ENCODE measurements at regions not wholly inside any gene's neighbourhood (a gene's known extent, or its start where the extent isn't known, plus 50 kb on each side); places are given as distances from the start of the nearest gene placed in this dataset.
"Not testable (repeated sequence)": the region's sequence is repeated elsewhere in the genome, so short reads cannot be mapped to it uniquely, and the experiment has no call there.

DNA sequence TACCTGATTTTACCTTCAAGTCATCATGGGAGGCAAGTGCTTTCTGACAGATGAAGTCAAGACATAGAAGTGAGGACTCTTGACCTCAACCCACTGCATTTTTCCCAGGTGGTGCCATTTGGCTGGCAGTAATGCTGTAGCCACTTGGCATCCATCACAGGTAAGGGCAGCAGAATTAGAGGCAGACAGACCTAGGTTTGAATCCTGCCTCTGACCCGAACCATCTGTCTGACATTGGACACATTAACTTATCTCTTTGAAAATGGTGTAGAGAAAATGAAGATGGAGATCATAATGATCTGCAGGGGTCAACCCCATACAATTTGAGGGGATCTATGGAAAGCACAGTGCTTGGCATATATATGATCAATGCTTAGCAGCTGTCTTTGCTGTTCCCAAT lies 505.5 kb downstream of the NPIPA7 start:
- no peak for DNase-seq

DNA sequence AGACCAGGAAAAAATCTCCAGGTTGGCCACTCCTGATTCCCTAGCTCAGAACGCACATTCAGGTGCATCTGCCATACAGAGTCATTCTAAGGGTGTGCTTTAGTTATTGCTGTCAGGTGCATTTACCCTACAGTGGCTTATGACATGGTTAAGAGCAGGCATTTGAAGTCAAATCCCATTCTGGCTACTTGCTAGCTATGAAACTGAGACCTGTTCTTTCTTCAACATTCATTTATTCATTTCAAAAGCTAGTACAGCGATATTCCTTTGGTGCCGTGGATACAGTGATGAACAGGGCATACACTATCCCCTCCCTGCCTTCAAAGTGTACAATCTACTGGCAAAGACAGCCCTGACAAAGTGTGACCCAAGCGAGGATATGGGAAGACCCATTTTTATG lies 508.3 kb downstream of the NPIPA7 start:
- no peak for DNase-seq

DNA sequence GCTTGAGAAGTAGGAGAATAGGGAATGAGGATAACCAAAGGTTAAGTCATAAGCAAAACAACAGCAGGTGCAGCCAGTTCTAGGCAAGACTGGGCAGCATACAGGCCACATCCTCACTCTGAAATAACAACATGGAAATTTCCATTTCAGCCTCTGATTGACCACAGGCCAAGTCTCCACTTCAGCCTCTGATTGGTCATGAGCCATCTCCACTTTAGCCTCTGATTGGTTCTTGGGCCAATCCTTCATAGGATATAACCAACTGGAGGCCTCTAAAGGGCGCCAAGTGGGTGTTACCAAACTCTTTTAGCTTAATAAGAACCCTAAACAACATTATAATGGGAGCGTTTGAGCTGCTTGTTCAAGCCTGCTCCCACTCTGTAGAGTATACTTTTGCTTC lies 512.0 kb downstream of the NPIPA7 start:
- no peak for DNase-seq

DNA sequence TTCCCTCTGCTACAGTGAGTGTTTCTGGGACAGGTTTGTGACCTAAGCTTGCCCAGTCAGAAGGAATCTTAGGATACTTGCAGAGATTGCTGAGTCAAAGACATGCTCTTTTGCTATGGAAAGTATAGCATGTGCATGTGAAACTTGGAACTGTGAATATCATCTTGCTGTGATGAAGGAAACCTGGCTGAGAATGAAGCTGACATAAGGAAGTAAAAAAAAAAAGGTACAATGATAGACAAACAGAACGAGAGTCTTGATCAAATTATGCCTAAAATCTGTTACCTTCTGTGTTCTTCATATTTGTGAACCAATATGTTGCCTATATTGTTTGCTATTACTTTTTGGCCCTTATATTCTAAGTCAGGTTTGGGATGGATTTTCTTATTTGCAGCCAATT lies 525.7 kb downstream of the NPIPA7 start:
- DNase-seq: no peak

DNA sequence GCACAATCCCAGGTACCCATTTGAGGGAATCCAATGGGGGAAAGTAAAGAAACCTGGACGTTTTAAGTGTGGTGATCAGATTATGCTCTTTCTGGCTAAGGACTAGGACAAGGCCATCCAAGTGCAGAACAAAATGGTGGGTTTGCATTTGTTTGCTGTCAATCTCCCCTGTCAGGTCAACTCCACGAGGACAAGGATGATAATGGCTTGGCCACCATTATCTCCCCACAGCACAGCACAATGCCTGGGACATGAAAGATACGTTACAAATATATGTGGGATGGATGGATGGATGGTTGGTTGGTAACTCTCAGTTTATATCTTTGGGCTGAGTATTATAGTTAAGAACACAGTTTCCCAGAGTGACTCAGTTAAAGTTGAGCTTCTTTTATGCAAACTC lies 526.9 kb downstream of the NPIPA7 start:
- DNase-seq: no peak

DNA sequence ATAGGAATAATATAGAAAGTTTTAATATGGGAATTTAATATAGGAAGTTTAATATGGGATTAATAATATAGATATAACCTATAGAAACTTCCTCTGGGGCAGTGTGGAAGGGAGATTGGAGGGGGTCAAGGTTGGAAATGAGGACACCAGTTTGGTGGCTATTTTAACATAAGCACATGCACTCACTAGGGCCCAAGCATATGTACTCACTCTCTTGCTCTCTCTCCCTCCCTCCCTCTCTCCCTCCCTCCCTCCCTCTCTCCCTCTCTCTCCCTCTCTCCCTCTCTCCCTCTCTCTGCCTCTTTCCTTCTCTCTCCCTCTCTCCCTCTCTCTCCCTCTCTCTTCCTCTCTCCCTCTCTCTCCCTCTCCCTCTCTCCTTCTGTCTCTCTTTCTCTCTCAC lies 528.1 kb downstream of the NPIPA7 start:
- no peak for DNase-seq

DNA sequence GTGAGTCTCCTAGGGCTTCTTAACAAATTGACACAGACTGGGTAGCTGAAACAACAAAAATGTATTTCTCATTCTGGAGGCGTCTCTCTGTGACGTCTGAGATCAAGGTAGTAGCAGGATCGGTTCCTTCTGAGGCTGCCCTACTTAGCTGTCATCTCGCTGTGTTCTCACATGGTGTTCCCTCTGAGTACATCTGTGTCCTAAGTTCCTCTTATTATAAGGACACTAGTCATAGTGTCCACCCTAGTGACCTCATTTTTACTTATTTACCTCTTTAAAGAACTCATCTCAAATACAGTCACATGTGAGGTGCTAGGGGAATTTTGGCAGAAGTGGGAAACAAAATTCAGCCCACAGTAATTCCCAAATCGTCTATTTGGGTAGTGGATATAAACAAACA lies 529.1 kb downstream of the NPIPA7 start:
- DNase-seq: no peak

DNA sequence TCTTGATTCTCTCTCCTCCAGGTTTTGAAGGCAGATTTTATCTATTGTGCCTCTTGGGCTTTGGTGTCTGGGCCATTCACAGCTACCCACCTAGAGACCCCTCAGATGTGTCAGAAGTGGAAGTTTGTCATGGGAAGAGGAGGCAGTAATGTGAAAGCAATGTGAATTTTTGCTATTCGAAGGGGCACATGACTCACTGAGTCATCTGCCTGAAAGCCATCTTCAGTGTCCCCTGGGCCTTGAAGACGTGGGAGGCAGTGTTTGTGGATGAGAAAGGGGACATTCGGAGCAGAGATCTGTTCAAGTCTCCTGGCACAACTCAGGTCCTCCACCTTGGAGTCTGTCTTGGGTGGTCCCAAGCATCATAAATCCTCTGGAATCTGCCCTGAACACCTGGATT lies 530.2 kb downstream of the NPIPA7 start:
- no peak for DNase-seq

DNA sequence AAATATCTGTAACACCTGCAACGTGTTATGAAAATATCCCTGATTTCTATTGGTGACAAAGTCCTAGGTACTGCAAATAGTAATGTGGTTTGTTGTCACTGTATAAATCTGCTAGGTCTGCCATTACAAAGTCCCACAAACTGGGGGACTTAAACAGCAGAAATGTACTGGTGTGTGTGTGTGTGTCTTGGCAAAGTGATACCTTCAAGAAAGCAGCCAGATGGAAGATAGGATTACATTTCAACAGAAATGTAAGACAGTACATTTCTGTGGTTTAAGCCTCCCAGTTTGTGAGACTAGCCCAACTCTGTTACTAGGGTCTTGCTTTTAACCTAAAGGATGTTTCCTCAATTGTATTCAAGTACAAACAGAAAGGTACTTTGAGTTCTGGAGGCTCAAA lies 531.7 kb downstream of the NPIPA7 start:
- no peak for DNase-seq

DNA sequence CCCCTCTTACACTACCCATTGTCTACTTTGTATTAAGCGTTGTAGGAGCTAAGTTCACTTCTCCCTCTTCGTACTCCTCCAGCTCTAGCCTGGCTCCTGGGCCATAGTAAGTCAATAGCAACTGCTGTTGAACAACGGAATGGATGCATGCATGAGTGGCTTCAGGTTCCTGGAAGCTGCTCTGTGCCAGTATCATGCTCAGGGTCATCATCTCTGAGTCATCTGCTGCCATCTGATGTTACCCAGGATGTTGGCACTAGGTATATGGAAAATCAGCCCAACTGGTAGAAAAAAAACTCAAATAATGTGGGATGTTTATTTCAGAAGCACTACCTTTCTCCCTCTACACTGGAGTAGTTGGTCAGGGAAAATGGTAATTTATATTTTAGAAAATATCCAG lies 536.8 kb downstream of the NPIPA7 start:
- DNase-seq: no peak

DNA sequence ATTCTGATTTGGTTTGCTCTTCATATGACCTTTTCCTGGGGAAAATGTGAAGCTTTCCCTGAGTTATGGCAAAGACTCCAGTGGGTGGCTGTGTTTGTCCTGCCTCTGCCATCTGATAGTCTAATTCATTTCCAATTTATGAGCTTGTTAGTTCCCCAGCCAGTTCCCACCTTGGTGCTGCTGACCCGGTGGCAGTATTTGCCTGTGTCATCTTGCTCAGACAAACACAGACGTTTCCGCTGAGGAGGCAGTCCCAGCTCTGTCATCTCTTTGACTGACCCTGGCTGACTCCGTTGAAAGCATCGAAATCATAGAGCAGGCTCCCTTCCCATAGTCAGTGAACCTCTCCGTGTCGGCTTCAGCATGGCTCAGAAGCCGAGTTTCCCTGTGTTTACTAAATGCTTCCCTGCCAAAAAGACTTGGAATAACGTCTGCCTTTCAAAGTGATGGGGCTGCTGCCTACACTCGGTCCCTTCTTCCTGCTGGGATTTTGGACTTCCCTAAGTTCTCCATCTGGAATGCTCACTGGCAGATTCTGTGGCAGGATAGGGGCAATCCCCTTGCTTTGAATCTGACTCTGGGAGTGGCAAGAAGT lies 538.3 kb downstream of the NPIPA7 start:
- no peak for DNase-seq

DNA sequence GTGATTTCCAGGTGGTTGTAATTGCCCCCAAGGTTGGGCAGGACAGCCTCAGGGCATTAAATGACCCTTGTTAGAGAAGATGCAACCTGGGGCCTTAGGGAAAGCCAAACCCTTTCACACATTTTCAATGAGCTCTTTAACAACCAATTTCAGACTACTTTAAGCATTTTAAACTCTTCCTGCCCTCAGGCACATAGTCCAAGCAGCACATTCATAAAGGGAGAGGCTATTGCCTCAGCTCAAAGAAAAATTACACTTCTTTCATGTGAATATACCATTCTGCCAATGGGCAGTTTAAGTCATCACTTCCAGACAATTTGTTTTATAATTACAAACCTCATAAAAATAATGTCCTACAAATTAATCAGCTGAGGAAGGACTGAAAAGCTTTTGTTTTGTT lies 544.5 kb downstream of the NPIPA7 start:
- DNase-seq: no peak

DNA sequence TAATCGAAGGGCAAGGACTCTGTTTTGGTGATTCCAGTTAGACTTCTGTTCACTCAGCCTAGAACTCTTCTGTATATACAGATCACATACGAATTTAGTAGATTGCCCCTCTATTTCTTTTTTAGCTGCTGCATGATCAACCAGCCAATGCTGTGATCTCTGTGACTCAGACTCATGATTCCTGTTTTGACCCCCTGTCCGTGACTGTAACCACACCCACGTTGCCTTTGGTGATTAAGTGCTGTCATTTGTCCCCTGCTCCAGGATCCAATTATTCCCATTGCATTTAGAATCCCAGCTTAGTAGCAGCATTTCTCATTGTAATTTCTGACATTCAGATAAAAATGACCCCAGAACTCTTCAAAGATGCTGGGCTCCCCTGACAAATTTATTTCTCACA lies 545.7 kb downstream of the NPIPA7 start:
- DNase-seq: no peak

DNA sequence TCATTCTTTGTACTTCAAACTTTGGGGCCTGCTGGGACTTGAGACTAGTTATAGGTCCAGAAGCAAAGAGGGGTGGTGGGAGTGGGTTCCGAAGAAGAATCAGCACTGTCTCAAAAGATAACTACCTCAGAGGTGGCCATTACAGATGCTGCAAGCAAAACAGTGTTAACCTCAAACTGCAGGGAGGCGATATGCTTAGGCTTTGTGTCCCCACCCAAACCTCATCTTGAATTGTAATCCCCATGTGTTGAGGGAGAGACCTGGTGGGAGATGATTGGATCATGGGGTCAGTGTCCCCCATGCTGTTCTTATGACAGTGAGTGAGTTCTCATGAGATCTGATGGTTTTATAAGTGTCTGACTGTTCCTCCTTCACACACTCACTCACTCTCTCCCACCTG lies 545.3 kb downstream of the XYLT1 start:
- DNase-seq: no peak

DNA sequence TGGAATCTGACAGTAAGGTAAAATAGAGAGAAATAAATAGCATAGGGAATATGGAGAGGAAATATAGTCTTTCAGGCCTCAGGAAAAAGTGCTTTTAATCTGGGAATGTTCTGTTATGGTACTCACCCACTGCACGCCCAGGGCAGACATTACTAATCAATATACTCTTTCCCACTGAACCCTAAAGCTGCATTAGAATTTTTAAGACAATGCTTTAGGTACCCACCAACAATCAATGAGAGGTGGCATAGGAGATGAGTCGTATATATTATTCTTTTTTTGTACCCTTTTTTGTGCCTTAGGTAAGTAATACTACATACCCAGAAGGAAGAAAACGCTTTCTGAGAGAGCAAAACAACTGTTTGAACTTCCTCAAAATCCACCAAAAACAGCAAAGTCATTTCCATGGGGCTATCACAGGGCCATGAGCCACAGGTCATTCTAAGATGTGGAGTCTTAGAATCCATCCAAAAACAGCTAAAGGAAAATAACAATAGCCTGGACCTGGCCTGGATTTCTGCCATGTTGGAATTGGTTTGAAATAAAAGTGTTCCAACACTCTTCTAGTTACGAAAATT lies 542.1 kb downstream of the XYLT1 start:
- DNase-seq: no peak

DNA sequence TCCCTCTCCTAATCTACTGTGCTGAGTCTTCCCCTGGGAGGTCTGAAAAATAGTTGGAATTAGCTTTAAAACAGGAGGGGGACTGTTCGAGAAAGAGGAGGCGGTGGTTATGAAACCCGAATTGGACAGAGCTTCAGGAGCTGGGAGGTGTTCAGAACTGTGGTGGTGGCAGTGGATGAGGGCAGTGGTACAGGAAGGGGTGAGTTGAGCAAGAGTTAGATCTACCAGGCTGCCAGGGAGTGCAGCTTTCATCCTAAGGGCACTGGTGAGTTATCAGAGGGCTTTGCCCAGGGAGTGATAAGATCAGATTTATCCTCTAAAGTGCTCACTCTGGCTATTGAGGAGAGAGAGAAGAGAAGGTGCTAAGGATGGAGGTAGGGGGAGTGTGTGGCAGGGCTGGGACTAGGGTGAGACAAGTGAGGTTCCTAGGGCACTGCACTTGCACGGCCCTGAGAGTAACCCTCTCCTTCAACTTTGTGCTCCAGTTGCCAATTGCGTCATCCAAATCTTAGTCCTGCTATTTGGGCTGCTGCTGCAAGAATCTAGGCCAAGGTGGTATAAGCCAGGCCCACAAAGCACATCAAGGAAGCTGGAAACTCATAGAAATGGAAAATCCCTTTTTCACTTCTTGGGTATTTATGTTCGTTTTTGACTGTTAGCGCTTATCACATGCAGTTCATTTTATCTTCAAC lies 540.3 kb downstream of the XYLT1 start:
- no peak for DNase-seq

DNA sequence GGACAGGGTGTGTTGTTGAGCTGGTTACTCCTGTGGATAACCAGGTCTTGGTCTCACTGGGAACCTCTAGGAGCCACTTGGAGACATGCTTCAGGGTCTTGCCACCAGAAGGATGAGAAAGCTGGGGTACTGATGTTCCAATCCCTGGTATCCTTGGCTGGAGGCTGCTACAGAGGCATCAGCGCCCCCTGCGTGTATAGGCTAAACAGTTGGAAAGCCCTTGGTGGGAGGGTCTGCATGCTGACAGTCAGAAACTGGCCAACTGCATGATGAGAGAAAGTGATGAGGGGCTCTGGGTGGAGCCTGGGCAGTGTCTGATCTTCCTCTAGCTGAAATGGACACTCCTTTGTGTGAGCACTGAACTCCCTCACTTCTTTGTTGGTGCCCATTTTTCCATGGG lies 536.9 kb downstream of the XYLT1 start:
- DNase-seq: no peak

DNA sequence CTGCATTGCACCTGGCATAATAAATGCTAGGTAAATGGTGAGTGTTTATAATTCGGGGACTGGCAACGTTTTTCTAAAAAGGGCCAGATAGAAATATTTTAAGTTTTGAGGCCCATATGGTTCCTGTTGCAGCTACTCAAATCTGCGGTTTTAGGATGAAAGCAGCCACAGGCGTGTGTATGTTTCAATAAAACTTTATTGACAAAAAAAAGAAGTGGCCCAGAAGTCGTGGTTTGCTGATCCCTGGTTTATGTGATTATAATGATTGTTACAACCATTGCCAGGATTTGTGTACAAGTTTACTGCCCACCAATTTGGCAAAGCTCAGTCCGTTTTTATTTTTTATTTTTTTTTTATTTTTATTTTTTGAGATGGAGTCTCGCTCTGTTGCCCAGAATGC lies 536.1 kb downstream of the XYLT1 start:
- no peak for DNase-seq

DNA sequence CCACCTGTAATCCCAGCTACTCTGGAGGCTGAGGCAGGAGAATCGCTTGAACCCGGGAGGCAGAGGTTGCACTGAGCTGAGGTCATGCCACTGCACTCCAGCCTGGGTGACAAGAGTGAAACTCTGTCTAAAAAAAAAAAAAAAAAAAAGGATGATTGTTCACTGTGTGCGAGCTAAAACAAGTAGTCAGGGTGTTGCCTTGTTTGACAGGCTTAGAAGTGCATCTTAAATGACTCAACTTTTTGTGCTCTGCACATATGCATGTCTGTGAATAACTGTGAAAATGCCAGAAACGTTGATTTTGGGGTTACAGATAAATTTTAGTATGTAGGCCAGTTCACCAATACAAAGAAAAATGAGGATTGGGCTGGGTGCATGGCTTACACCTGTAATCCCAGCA lies 534.9 kb downstream of the XYLT1 start:
- DNase-seq: not testable (repeated sequence)

DNA sequence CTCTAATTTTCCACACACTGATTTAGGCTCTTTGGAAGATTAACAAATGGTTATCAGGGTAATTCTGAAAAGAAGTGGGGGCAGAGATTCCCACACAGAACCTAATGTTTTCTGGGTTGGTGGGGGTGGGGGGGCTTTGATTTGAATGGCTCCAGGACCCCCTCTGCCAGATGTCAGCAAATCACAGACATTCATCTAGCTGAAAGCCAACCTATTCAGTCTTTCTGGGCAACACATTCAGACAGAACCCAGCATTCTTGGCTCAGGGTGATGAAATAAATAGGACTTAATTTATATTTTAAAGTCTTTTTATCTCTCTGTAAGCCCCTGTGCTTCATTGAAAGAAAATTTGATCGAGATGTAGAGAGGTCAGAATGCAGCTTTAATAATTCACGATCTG lies 533.2 kb downstream of the XYLT1 start:
- no peak for DNase-seq

DNA sequence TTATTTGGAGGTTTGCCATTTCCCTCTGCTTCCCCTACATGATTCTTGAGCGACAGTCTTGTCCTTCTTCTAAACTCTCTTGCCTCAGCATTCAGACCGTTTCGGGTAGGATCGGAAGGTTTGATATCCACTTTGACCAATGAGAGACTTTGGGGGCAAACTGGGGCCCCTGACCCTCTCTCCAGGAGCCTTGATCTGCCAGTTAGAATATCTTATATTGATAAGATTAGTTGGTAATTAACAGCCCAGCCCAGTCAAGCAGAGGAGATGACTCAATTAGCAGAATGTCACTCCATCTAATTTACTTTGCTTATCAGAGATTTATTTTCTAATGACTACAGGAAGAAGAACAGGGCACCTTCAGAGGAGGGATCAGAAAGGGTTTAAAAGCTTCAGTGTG lies 532.8 kb downstream of the XYLT1 start:
- no peak for DNase-seq

DNA sequence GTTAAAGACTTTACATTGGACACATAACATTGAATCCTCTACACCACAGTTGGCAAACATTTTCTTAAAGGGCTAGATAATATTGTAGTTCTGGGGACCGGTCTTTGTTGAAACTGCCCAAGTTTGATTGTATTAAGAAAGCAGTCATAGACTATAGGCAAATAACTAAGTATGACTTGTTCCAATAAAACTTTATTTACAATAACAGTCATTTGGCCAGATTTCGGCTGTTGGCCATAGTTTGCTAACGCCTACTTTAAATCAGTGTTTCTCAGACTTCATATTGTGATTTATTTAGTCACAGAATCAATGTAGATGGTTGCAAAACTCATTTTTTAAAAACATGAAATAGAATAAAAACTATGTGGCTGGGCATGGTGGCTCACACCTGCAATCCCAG lies 531.8 kb downstream of the XYLT1 start:
- no peak for DNase-seq

DNA sequence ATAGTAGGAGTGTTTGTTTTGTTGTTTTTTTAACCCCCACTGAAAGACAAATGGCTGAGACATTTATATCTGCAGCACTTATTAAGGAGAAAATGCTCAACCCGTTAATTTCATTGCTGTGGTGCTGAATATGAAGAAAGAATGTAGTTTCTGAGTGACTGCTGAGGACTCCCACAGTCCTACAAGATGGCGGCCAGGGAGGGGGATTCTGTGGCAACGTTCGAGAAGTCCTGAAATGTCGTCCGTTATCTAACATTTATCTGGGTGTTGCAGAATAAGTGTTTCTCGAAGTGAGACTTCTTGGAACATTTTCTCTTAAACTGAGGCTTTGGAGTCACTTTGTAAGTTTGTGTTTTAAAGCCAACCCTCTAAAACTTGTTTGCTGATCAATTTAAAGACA lies 530.4 kb downstream of the XYLT1 start:
- no peak for DNase-seq

DNA sequence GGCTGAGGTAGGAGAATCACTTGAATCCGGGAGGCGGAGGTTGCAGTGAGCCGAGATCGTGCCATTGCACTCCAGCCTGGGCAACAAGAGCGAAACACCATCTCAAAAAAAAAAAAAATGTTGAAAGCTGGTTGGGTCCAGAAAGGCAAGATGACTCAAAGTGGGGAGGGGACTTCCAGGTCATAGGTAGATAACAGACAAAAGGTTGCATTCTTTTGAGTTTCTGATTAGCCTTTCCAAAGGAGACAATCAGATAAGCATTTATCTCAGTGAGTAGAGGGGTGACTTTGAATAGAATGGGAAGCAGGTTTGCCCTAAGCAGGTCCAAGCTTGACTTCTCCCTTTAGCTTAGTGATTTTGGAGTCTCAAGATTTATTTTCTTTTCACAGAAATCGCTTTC lies 527.9 kb downstream of the XYLT1 start:
- not testable (repeated sequence) for DNase-seq

DNA sequence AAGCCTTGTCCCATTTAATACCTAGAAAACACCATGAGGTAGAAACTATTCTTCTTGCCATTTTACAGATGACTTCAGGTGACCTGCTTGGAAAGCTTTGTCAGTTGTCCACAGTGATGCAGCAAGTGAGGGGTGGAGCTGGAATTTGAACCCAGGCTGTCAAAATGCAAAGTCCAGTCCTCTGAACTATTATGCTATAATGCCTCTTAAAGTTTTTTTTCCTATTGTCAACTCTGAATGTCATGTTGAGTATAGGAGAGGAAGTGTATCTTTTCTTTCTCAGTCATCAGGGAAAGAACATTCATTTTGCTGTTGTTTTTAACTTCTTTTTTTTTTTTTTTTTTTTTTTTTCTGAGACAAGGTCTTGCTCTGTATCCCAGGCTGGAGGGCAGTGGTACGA lies 525.6 kb downstream of the XYLT1 start:
- DNase-seq: no peak

Data from stimulated activated naive CD4-positive, alpha-beta T cell (primary cell).